Mesothelial cell of epicardium (in vitro differentiated cells): ENCODE measurements at regions not wholly inside any gene's neighbourhood (a gene's known extent, or its start where the extent isn't known, plus 50 kb on each side); places are given as distances from the start of the nearest gene placed in this dataset.
A peak's percentile ranks its signal among the peaks of the same experiment; 100 is the strongest.

Source experiments
- DNase-seq, 2 experiments: peaks; one replicate each; pipeline ENCODE4 v3.0.0; 2021; ENCODE audit warnings: low spot score in 2 of 2; ENCODE audit not compliant: unreplicated experiment in 2 of 2
- H3K27ac Mint-ChIP-seq: 2 replicates; pipeline ENCODE4 v1.8.0; 2021; ENCODE audit warnings: mixed read lengths
- H3K27me3 Mint-ChIP-seq: 2 replicates; pipeline ENCODE4 v1.8.0; 2021; ENCODE audit warnings: low read depth, mixed read lengths
- H3K36me3 Mint-ChIP-seq: 2 replicates; pipeline ENCODE4 v1.8.0; 2021; ENCODE audit warnings: mixed read lengths
- H3K4me1 Mint-ChIP-seq: 2 replicates; pipeline ENCODE4 v1.8.0; 2021; ENCODE audit warnings: mixed read lengths
- H3K4me3 Mint-ChIP-seq: 2 replicates; pipeline ENCODE4 v1.8.0; 2021; ENCODE audit warnings: mild to moderate bottlenecking, moderate library complexity, mixed read lengths
- H3K9me3 Mint-ChIP-seq: 2 replicates; pipeline ENCODE4 v1.8.0; 2021; ENCODE audit warnings: mixed read lengths
- CTCF ChIP-seq: fragments of 200-600 bp; sonication (generic); IDR thresholded peaks from one replicate; pipeline ENCODE4 v1.5.0; 2021; ENCODE audit warnings: antibody characterized with exemption; ENCODE audit not compliant: unreplicated experiment

DNA sequence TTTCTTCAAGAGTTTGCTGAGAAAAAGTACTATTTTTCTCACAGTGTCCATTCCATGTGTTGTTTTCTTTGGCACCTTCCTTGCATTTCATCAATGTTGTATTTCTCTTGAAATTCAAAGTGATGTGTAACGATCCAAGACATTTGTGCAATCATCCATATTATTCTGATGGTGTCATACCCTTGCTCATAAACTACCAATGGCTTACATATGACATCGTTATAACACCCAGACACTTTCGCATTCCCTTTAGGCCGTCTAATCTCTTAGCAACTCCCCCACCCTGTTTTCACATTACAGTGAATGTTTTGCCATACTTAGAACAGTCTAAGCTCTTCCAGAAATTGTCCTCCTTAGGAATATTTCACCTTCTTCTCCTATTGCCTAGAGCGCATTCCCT, 1779.0 kb downstream of the PCDH7 start:
- Mint-ChIP-seq H3K9me3 (peaks cover 33% of the 10 kb centered on the region), H3K4me3 (no peak overlapping the region), H3K36me3 (peaks cover 3% of the 10 kb centered on the region), H3K4me1 (no peaks in the 10 kb centered on the region), H3K27me3 (no peaks in the 10 kb centered on the region), H3K27ac (no peak overlapping the region)
- no peak for DNase-seq
- TF ChIP-seq CTCF: no peak

GRCh38 chr4:32503241-32503640, 1783.1 kb downstream of the PCDH7 start:
- DNase-seq: no peak
- Mint-ChIP-seq H3K9me3 (peaks cover 49% of the 10 kb centered on the region), H3K36me3 (peaks cover 3% of the 10 kb centered on the region), H3K27ac (no peak overlapping the region), H3K27me3 (no peaks in the 10 kb centered on the region), H3K4me1 (no peaks in the 10 kb centered on the region), H3K4me3 (no peak overlapping the region)
- TF ChIP-seq CTCF: no peak

DNA sequence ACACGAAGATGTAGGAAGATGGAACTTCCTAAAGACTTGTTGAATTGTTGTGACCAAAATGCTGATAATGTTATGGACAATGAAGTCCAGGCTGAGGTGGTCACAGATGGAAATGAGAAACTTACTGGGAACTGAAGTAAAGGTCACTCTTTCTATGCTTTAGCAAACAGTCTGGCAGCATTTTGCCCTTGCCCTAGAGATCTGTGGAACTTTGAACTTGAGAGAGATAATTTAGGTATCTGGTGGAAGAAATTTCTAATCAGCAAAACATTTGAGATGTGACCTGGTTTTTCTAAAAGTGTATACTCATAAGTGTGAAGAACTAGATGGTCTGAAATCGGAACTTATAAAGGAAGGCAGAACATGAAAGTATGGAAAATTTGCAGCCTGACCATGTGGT, 1785.9 kb downstream of the PCDH7 start:
- no peak overlapping the region for H3K27ac Mint-ChIP-seq
- TF ChIP-seq CTCF: no peak
- H3K4me3 Mint-ChIP-seq: no peak overlapping the region
- H3K36me3 Mint-ChIP-seq: peaks cover 1% of the 10 kb centered on the region
- DNase-seq: no peak
- peaks cover 35% of the 10 kb centered on the region for H3K9me3 Mint-ChIP-seq
- no peaks in the 10 kb centered on the region for H3K27me3 Mint-ChIP-seq
- H3K4me1 Mint-ChIP-seq: no peaks in the 10 kb centered on the region

GRCh38 chr4:32519060-32519459, 1798.9 kb downstream of the PCDH7 start:
- no peak for DNase-seq
- Mint-ChIP-seq H3K27me3 (no peaks in the 10 kb centered on the region), H3K27ac (peak overlapping the region; percentile 72), H3K9me3 (peaks cover 4% of the 10 kb centered on the region), H3K36me3 (peaks cover 6% of the 10 kb centered on the region), H3K4me3 (peak overlapping the region; percentile 13), H3K4me1 (peaks cover 9% of the 10 kb centered on the region)
- no peak for TF ChIP-seq CTCF

- Mint-ChIP-seq H3K27ac (peak overlapping the region; percentile 87), H3K27me3 (no peaks in the 10 kb centered on the region), H3K4me3 (no peak overlapping the region), H3K4me1 (peaks cover 26% of the 10 kb centered on the region), H3K9me3 (peaks cover 25% of the 10 kb centered on the region), H3K36me3 (peaks cover 19% of the 10 kb centered on the region)
- DNase-seq: no peak
- TF ChIP-seq CTCF: no peak
Observed at GRCh38 chr4:32525420-32525819, 1805.3 kb downstream of the PCDH7 start.

DNA sequence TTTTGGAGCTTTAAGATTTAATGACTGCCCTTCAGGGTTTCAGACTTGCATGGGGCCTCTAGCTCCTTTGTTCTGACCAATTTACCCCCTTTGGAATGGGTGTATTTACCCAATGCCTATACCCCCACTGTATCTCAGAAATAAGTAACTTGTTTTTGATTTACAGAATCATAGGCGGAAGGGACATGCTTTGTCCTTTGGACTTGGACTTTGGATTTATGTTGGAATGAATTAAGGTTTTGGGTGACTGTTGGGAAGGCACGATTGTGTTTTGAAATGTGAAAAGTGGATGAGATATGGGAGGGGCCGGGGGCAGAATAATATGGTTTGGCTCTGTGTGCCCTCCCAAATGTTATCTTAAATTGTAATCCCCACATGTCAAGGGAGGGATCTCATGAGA, 1824.7 kb downstream of the PCDH7 start:
- no peaks in the 10 kb centered on the region for H3K4me1 Mint-ChIP-seq
- TF ChIP-seq CTCF: no peak
- DNase-seq: no peak
- no peak overlapping the region for H3K4me3 Mint-ChIP-seq
- no peaks in the 10 kb centered on the region for H3K36me3 Mint-ChIP-seq
- H3K9me3 Mint-ChIP-seq: peaks cover 15% of the 10 kb centered on the region
- H3K27me3 Mint-ChIP-seq: no peaks in the 10 kb centered on the region
- no peak overlapping the region for H3K27ac Mint-ChIP-seq
